ENCODE measurements at regions not wholly inside any gene's neighbourhood (a gene's known extent, or its start where the extent isn't known, plus 50 kb on each side); places are given as distances from the start of the nearest gene placed in this dataset.

GRCh38 chr1:29555043-29555620 lies 318.8 kb downstream of the PTPRU start:
- Histone ChIP-seq H4K20me1 (ENCODE audit: insufficient read depth, low read length) (no peaks in the 10 kb centered on the region), H2AFZ (ENCODE audit: low read length) (no peak overlapping the region), H3K4me1 (ENCODE audit: insufficient read depth, low read length) (no peaks in the 10 kb centered on the region), H3K79me2 (ENCODE audit: insufficient read depth, low read length) (no peaks in the 10 kb centered on the region), H3K4me3 (replicated peaks in 1 of 3; ENCODE audit: insufficient read depth in 1 of 3, low read depth in 2 of 3, low read length in 3 of 3) (no peak overlapping the region), H3K27me3 (ENCODE audit: control insufficient read depth in 1 of 2, insufficient read depth in 2 of 2, low read length in 2 of 2) (no peaks in the 10 kb centered on the region; a peak in 2 of 5 replicates), H3K9me3 (ENCODE audit: low read length) (peaks cover 6% of the 10 kb centered on the region), H3K4me2 (ENCODE audit: low read depth, low read length) (no peak overlapping the region), H3K9ac (ENCODE audit: insufficient read depth, low read depth, low read length) (no peak overlapping the region), H3K27ac (ENCODE audit: extremely low read length, insufficient read depth, low read length) (no peak overlapping the region), H3K36me3 (replicated peaks in 1 of 2; ENCODE audit: control insufficient read depth in 1 of 2, insufficient read depth in 2 of 2, low read length in 2 of 2) (no peaks in the 10 kb centered on the region)
- CTCF ChIA-PET (ENCODE audit: low intra/inter-chr PET ratio, low total read pairs), result no interaction called here
- in situ Hi-C loops (cut with HindIII; ENCODE audit: extremely low pct_ligation_motif_present, low pct_unique_long_range_greater_than_20kb), result no loop called here
- POLR2A ChIA-PET, result no interaction called here
- FAIRE-seq (no peak), ATAC-seq (no peak), DNase-seq (ENCODE audit: low spot score) (no peak)
- no TSS peak for BruUV-seq (replicated peaks)
- intact Hi-C loops (cut with micrococcal nuclease; ENCODE audit: unreplicated experiment), result no loop called here
- 18% methylated on average over 3 of the region's 10 CpGs for WGBS (ENCODE audit: low lambda C conversion rate)
- no peak for TF ChIP-seq MED1 (CRISPR knock-in tag; IDR thresholded peaks at IDR 0.05)
- no peak for TF ChIP-seq ZNF709 (CRISPR knock-in tag; IDR thresholded peaks at IDR 0.05)
- no peak for TF ChIP-seq BHLHE40 (IDR thresholded peaks at IDR 0.05; ENCODE audit: low read length)
- no peak for TF ChIP-seq CBX5 (CRISPR knock-in tag; IDR thresholded peaks at IDR 0.05; ENCODE audit: borderline replicate concordance)
- TF ChIP-seq ZBTB25 (CRISPR knock-in tag; IDR thresholded peaks at IDR 0.05), result no peak
- no peak for TF ChIP-seq ZNF674 (CRISPR knock-in tag; IDR thresholded peaks at IDR 0.05; ENCODE audit: low read depth)
- TF ChIP-seq TEAD3 (CRISPR knock-in tag; optimal IDR thresholded peaks at IDR 0.05; ENCODE audit: borderline replicate concordance), result no peak
- no peak for TF ChIP-seq BCLAF1 (IDR thresholded peaks at IDR 0.05)
- no peak for TF ChIP-seq MATR3 (CRISPR knock-in tag; IDR thresholded peaks at IDR 0.05)
- no peak for TF ChIP-seq ZNF547 (CRISPR knock-in tag; IDR thresholded peaks at IDR 0.05)
- TF ChIP-seq SKI (IDR thresholded peaks at IDR 0.05; ENCODE audit: partially characterized antibody), result no peak
- no peak for TF ChIP-seq HMGXB3 (CRISPR knock-in tag; IDR thresholded peaks at IDR 0.05; ENCODE audit: borderline replicate concordance)
- TF ChIP-seq, protein P1, sequence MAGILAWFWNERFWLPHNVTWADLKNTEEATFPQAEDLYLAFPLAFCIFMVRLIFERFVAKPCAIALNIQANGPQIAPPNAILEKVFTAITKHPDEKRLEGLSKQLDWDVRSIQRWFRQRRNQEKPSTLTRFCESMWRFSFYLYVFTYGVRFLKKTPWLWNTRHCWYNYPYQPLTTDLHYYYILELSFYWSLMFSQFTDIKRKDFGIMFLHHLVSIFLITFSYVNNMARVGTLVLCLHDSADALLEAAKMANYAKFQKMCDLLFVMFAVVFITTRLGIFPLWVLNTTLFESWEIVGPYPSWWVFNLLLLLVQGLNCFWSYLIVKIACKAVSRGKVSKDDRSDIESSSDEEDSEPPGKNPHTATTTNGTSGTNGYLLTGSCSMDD (CRISPR knock-in tag; IDR thresholded peaks at IDR 0.05), result no peak
- no peak for TF ChIP-seq ZBTB21 (CRISPR knock-in tag; IDR thresholded peaks at IDR 0.05)
- TF ChIP-seq MAZ (IDR thresholded peaks at IDR 0.05; ENCODE audit: borderline replicate concordance, low read depth, low read length), result no peak
- no peak for TF ChIP-seq MAZ (CRISPR knock-in tag; IDR thresholded peaks at IDR 0.05; ENCODE audit: low read depth)
- TF ChIP-seq ZNF232 (CRISPR knock-in tag; IDR thresholded peaks at IDR 0.05; ENCODE audit: borderline replicate concordance), result no peak
- TF ChIP-seq KAT8 (CRISPR knock-in tag; IDR thresholded peaks at IDR 0.05), result no peak
